ENCODE measurements at regions not wholly inside any gene's neighbourhood (a gene's known extent, or its start where the extent isn't known, plus 50 kb on each side); places are given as distances from the start of the nearest gene placed in this dataset.

DNA sequence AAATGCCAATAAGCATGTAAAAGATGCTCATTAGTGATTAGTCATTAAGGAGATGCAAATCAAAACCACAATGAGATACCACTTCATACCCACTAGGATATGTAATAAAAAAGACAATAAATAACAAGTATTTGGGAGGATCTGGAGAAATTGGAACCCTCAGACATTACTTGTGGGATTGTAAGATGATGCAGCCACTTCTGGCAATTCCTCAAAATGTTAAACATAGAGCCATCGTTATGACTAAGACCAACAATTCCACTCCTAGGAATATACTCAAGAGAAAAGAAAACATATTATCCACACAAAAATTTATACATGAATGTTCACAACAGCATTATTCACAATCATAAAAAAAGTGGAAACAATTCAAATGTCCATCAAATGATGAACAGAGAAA lies 336.2 kb upstream of the PMFBP1 start:
- DNase-seq (ENCODE audit: low read depth) = no peak

- no peak for DNase-seq (ENCODE audit: low read depth)
Observed at GRCh38 chr16:72502594-72503005, 330.6 kb upstream of the PMFBP1 start.

GRCh38 chr16:72501739-72502593 lies 330.0 kb upstream of the PMFBP1 start:
- no peak for DNase-seq (ENCODE audit: low read depth)

- no peak for DNase-seq (ENCODE audit: low read depth)
Observed at GRCh38 chr16:72500545-72500944, 328.6 kb upstream of the PMFBP1 start.

DNA sequence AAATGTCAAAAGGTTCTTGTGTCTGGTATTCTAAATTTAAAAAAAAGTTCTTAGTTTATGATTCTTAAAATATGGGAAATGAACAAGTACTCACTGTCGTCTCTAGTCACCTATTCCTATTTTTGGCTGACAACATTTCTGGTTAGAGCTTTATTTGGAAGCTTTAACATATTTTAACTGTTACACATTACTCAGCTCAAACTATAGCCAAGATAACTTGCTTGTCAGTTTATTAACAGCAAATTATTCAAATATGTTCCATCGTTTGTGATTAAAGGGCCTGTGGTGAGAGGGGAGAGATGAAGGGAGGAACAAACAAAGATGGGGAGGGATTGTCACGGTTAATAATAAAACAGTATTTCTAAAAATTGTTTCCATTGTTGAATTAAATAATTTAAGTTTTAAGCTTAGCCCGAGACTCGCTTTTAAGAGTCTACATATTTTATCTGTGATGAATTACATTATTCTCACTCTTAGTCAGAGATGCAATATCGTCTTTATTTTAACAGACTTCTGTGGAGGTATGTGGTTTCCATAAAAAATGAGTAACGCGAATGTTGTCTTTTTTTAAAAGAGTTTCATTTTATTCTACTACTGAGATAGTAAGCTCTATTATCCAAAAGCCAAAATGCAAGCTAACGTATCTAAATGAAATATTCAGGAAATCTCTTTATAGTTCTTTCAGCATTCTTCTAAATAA lies 321.9 kb upstream of the PMFBP1 start:
- DNase-seq (ENCODE audit: low read depth) = no peak

DNA sequence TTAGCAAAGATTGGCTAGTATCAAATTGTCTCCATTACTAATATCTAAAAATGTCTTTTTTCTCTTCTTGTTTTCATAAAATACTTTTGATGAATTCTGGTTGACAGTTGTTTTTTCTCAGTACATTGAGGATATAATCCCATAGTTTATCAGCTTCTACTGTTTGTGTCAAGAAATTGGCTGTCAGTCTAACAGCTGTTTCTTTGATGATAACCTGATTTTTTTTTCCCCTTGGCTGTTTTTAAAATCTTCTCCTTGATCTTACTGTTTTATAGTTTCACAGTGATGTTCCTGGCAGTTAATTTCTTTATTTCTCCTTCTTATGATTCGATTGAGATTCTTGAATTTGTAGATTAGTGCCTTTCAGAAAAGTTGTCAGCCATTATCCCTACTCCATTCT lies 315.3 kb upstream of the PMFBP1 start:
- no peak for DNase-seq (ENCODE audit: low read depth)

GRCh38 chr16:72482695-72483094 lies 310.7 kb upstream of the PMFBP1 start:
- no peak for DNase-seq (ENCODE audit: low read depth)

DNA sequence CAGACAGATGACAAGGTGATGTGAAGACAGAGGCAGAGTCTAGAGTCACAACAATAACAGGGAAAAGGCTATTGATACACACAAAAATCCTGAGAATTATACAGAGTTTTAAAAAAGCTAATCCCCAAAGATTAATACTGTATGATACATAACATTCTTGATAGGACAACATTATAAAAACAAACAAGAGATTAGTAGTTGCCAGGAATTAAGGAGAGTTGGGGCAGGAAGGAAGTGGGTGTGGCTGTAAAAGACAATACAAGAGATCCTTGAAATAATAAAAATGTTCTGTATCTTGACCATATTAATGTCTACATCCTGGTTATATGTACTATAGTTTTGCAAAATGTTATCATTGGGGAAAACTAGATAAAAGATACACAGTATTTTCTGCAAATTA lies 309.5 kb upstream of the PMFBP1 start:
- DNase-seq (ENCODE audit: low read depth) = no peak

DNA sequence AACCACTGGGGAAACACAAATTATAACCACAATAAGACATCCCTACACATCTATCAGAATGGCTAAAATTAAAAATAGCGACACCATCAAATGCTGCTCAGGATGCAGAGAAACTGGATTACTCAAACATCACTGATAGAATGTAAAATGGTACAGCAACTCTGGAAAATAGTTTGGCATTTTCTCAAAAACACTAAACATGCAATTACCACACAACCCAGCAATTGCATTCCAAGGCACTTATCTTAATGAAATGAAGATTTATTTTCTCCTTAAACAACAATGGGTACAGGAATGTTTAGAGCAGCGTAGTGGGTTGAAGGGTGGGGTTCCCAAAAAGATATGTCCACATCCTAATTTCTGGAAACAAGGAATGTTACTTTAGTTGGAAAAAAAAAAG lies 309.0 kb upstream of the PMFBP1 start:
- no peak for DNase-seq (ENCODE audit: low read depth)

- no peak for DNase-seq (ENCODE audit: low read depth)
Observed at GRCh38 chr16:72475688-72476087, 303.7 kb upstream of the PMFBP1 start.

DNA sequence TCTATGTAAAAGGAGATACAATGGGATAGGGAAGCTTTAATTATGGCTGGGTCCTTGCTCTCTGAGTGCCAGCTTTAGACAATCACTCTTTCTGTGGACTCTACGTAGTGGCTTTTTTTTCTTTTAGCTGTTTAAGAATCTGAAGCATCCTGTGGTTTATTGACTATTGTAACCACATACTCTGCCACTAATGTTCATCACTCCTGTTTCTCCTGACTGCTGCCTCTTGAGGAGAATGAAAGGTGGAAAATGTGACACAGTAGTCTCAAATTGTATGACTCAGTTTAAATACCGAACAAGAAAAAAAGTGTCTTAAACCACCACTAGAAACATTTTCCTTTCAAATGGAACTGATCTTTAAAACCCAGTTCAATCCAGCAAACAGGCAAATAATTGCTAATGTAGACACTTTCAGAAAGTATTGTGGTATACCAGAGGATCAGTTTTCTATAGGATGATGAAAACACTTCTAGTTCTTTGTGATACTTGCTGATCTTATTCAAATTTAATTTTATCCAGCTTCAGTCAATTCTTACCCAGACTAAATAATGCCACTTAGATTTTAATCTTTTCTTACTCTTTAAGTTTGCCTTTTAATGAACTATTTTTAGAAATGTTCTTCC lies 302.7 kb upstream of the PMFBP1 start:
- DNase-seq (ENCODE audit: low read depth) = no peak

- DNase-seq (ENCODE audit: low read depth) = no peak
Observed at GRCh38 chr16:72473631-72474030, 301.7 kb upstream of the PMFBP1 start.

- no peak for DNase-seq (ENCODE audit: low read depth)
Observed at GRCh38 chr16:72471317-72471924, 299.5 kb upstream of the PMFBP1 start.

GRCh38 chr16:72470541-72470940 lies 298.6 kb upstream of the PMFBP1 start:
- DNase-seq (ENCODE audit: low read depth) = no peak

- DNase-seq (ENCODE audit: low read depth) = no peak
Observed at GRCh38 chr16:72469932-72470331, 298.0 kb upstream of the PMFBP1 start.

GRCh38 chr16:72468582-72468981 lies 296.6 kb upstream of the PMFBP1 start:
- no peak for DNase-seq (ENCODE audit: low read depth)

GRCh38 chr16:72467157-72467759 lies 295.3 kb upstream of the PMFBP1 start:
- DNase-seq (ENCODE audit: low read depth) = no peak

DNA sequence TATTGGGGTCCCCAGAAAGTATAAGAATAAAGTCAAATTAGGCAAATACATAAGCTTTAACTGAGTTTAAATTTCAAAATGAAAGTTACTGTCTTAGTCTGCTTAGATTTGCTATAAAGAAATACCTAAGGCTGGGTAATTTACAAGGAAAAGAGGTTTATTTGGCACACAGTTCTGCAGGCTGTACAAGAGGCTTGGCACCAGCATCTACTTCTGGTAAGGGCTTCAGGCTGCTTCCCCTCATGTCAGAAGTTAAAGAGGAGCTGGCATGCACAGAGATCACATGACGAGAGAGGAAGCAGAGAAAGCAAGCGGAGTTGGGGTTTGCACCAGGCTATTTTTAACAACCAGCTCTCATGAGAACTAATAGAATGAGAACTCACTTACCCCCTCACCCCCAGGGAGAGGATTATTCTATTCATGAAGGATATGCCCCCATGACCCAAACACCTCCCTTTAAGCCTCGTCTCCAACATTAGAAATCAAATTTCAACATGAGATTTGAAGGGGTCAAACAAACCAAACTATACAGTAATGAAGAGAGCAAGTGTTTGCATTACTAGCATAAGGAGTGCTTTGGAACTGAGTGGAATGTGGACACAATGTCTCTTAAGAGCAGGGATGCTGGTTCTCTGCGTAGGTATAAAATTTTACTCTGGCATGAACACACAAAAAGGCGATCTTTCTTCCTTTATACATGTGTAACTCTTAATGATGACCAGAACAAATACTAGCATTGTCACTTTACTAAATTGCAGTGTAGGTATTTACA lies 292.8 kb upstream of the PMFBP1 start:
- no peak for DNase-seq (ENCODE audit: low read depth)

- DNase-seq (ENCODE audit: low read depth) = no peak
Observed at GRCh38 chr16:72464052-72464451, 292.1 kb upstream of the PMFBP1 start.

DNA sequence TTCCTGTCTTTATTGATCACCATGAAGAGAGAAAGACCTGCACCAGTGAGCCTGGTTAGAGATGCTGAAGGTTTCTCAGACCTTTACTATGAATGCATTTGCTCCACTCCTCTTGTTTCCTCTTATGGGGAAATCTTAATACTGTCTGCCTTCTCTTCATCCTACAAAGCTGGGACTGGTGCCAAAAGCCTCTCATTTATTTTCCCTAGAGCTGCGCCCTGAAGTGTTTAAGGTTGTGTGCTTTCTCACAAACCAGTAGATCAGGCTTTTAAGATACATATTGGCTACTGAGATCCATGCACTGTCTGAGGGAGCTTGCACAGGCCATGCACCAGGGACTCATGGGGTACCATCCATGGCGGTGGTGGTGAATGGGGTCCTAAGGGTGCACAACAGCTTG lies 286.1 kb upstream of the PMFBP1 start:
- DNase-seq (ENCODE audit: low read depth) = no peak

GRCh38 chr16:72457243-72457940 lies 285.4 kb upstream of the PMFBP1 start:
- no peak for DNase-seq (ENCODE audit: low read depth)

Measured in activated T-helper 1 cell treated with Interleukin-2 at 50 U/mL for 16 hours (primary cell).